GM13977 (cell line): ENCODE measurements at regions not wholly inside any gene's neighbourhood (a gene's known extent, or its start where the extent isn't known, plus 50 kb on each side); places are given as distances from the start of the nearest gene placed in this dataset.

Source experiments
- DNase-seq: peaks from one replicate; pipeline ENCODE4 v3.0.0; 2012; ENCODE audit warnings: low spot score
- CTCF ChIP-seq: IDR thresholded peaks from 2 replicates; pipeline ENCODE4 v1.5.1; 2012; ENCODE audit warnings: mild to moderate bottlenecking, control low read depth; ENCODE audit not compliant: insufficient read depth; ENCODE audit errors: extremely low read depth, missing control alignments
- in situ Hi-C: fragments of 300-500 bp; cut with MboI; formaldehyde crosslinking; loops from one replicate; pipeline ENCODE4 v1.12.0; 2022; ENCODE audit warnings: low sequenced_read_pairs, low pct_unique_long_range_greater_than_20kb, mixed read lengths, inconsistent platforms; ENCODE audit not compliant: unreplicated experiment

DNA sequence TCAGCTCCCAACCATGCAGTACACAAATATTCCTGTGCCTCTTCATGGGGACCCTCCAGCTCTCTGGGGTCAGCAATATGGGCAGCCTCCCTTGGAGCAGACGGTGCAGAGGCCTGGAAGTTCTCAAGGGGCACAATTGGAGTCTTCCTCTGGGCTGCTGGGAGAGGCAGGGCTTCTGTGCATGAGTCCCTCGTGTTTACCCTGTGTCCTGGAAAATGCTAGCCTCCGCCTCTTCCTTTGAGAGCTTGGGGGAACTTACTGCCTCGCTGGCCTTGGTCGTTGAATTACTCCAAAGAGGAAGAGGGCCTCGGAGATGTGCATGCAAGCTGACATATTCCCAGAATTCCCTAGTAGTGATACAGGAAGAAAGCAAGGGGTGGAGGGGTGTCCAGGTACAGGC lies 284.4 kb upstream of the IGF1R start:
- in situ Hi-C loops, result no loop called here
- DNase-seq, result no peak
- TF ChIP-seq CTCF, result no peak

GRCh38 chr15:98369081-98369716 lies 279.1 kb upstream of the IGF1R start:
- in situ Hi-C loops, result no loop called here
- no peak for DNase-seq
- no peak for TF ChIP-seq CTCF

GRCh38 chr15:98375513-98376340 lies 272.6 kb upstream of the IGF1R start:
- no peak for DNase-seq
- no peak for TF ChIP-seq CTCF
- in situ Hi-C loops, result no loop called here

- in situ Hi-C loops, result no loop called here
- TF ChIP-seq CTCF, result no peak
- DNase-seq, result no peak
Measured at GRCh38 chr15:98380721-98381120, 267.6 kb upstream of the IGF1R start.

DNA sequence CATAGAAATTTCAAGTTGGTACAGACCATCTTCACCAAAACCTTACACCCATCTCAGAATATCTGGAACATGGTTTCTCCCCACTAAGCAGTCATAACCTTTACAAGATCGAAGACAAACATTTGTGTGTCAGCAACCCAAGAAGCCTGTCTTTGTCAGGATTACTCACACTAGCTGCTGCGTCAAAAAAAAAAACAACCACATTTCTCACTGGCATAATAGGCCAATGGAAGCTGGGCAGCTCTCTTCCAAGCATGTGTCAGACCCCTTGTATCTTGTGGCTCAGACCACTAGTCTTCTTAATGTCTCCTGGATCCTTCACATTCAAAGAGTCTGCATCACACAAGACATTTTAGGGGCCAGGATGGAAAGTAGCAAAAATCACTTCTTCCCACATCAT lies 266.9 kb upstream of the IGF1R start:
- TF ChIP-seq CTCF, result no peak
- in situ Hi-C loops, result no loop called here
- DNase-seq, result no peak

GRCh38 chr15:98382139-98382538 lies 266.2 kb upstream of the IGF1R start:
- in situ Hi-C loops, result no loop called here
- no peak for TF ChIP-seq CTCF
- no peak for DNase-seq
